ENCODE measurements at regions not wholly inside any gene's neighbourhood (a gene's known extent, or its start where the extent isn't known, plus 50 kb on each side); places are given as distances from the start of the nearest gene placed in this dataset.

DNA sequence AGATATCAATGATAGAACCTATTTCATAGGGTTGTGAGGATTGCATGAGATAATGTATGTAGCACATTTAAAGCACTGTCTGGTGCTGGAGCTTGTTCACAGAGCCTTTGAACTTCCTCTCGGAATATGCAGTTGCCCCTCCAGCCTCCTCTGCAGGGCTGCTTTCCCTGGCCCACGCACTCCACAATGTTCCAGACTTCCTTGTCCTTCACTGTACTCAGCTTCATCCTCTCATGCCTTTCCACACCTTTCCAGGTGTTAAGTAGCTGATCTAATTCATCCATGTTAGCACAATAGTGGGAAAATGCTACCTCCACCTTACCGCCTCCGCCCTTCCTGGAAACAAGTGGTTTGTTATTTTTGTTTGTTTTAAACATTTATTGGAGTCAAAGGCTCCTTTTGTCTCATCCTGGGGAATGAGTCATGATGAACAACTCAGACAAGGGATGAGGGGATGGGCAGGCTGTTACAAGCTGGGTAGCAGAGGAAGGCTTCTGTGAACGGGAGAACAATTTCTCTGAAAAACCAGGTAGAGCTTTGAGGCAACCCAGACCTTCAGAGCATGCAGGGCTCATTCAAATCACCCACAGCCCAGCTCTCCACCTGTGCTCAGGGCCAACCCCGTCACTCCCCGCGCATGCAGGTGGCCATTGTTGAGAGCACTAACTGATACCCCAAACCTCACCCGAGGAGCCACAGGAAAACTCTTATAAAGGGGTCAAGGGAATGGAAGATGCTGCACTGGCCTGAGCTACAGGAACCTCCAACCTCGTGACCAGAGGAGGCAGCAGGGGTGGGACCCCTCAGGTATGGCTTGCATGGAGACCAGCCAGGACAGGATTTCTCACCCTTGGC lies 84.9 kb upstream of the TBL1X start:
- DNase-seq (ENCODE audit: insufficient read length, low spot score, missing footprints) = no peak
- H3K9me3 ChIP-seq (ENCODE audit: low read depth, low read length) = no peaks in the 10 kb centered on the region

DNA sequence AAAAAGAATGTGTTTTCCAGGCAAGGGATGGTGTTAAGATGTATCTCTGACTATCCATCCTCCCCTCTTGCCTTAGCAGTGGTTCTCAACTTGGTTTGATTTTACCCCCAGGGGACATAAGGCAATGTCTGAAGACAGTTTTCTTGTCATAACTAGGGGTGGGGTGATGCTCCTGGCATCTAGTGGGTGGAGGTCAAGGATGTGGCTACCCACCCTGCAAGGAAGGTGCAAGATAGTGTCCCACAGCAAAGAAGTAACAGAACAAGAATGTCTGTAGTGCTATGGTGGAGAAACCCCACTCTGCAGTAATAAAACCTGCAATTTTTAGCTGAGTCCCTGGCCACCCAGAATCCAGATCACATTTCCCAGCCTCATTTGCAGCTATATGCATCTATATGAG lies 81.2 kb upstream of the TBL1X start:
- H2AFZ ChIP-seq (ENCODE audit: low read length) = no peak overlapping the region
- H3K79me2 ChIP-seq (ENCODE audit: insufficient read depth, low read length) = no peaks in the 10 kb centered on the region
- H3K27ac ChIP-seq (ENCODE audit: low read depth, low read length) = no peak overlapping the region
- H3K4me3 ChIP-seq (ENCODE audit: insufficient read depth, low read length) = no peak overlapping the region
- no peaks in the 10 kb centered on the region for H4K20me1 ChIP-seq (ENCODE audit: insufficient read depth, low read length)
- no peak for DNase-seq (ENCODE audit: insufficient read length, low spot score, missing footprints)
- H3K9me3 ChIP-seq (ENCODE audit: low read depth, low read length) = no peaks in the 10 kb centered on the region
- peaks cover 5% of the 10 kb centered on the region for H3K4me1 ChIP-seq (ENCODE audit: insufficient read depth, low read length)
- TF ChIP-seq, protein P1, sequence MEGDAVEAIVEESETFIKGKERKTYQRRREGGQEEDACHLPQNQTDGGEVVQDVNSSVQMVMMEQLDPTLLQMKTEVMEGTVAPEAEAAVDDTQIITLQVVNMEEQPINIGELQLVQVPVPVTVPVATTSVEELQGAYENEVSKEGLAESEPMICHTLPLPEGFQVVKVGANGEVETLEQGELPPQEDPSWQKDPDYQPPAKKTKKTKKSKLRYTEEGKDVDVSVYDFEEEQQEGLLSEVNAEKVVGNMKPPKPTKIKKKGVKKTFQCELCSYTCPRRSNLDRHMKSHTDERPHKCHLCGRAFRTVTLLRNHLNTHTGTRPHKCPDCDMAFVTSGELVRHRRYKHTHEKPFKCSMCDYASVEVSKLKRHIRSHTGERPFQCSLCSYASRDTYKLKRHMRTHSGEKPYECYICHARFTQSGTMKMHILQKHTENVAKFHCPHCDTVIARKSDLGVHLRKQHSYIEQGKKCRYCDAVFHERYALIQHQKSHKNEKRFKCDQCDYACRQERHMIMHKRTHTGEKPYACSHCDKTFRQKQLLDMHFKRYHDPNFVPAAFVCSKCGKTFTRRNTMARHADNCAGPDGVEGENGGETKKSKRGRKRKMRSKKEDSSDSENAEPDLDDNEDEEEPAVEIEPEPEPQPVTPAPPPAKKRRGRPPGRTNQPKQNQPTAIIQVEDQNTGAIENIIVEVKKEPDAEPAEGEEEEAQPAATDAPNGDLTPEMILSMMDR (IDR thresholded peaks at IDR 0.05; ENCODE audit: extremely low read depth, low read depth, low read length) = no peak
- no peak overlapping the region for H3K4me2 ChIP-seq (ENCODE audit: insufficient read depth, low read length)
- H3K27me3 ChIP-seq (ENCODE audit: insufficient read depth, low read length) = no peaks in the 10 kb centered on the region
- no peaks in the 10 kb centered on the region for H3K36me3 ChIP-seq (ENCODE audit: insufficient read depth, low read length)

More for the DNA sequence above, 84.9 kb upstream of the TBL1X start:
- H3K36me3 ChIP-seq (ENCODE audit: insufficient read depth, low read length) = no peaks in the 10 kb centered on the region
- no peaks in the 10 kb centered on the region for H3K79me2 ChIP-seq (ENCODE audit: insufficient read depth, low read length)
- H3K4me2 ChIP-seq (ENCODE audit: insufficient read depth, low read length) = no peak overlapping the region
- no peaks in the 10 kb centered on the region for H3K27me3 ChIP-seq (ENCODE audit: insufficient read depth, low read length)
- peaks cover 5% of the 10 kb centered on the region for H3K4me1 ChIP-seq (ENCODE audit: insufficient read depth, low read length)
- H3K4me3 ChIP-seq (ENCODE audit: insufficient read depth, low read length) = no peak overlapping the region
- H3K27ac ChIP-seq (ENCODE audit: low read depth, low read length) = no peak overlapping the region
- TF ChIP-seq, protein P1 (IDR thresholded peaks at IDR 0.05; ENCODE audit: extremely low read depth, low read depth, low read length) = no peak
- H4K20me1 ChIP-seq (ENCODE audit: insufficient read depth, low read length) = no peaks in the 10 kb centered on the region
- H2AFZ ChIP-seq (ENCODE audit: low read length) = no peak overlapping the region

DNA sequence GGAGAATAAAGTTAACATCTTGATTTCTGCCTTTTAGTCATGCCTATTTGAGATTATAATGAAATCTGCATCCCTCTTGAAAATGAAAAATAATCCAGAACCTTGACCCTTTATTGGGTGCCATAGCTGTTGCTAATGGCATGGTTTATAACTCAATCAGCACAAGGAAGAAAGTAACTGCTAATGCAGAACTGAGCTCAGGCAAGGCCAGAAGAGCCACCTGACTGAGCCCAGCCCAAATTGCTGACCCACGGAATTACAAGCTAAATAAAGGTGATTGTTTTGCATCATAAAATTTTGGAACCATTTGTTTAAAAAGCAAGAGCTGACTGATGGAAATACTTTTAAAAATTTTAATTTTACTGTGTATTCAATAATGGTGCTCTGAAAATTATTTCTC lies 76.4 kb upstream of the TBL1X start:
- Histone ChIP-seq H3K79me2 (ENCODE audit: insufficient read depth, low read length) (no peaks in the 10 kb centered on the region), H3K4me3 (ENCODE audit: insufficient read depth, low read length) (no peak overlapping the region), H3K9me3 (ENCODE audit: low read depth, low read length) (no peaks in the 10 kb centered on the region), H3K27ac (ENCODE audit: low read depth, low read length) (no peak overlapping the region), H3K36me3 (ENCODE audit: insufficient read depth, low read length) (no peaks in the 10 kb centered on the region), H3K4me2 (ENCODE audit: insufficient read depth, low read length) (no peak overlapping the region), H4K20me1 (ENCODE audit: insufficient read depth, low read length) (no peaks in the 10 kb centered on the region), H2AFZ (ENCODE audit: low read length) (no peak overlapping the region), H3K27me3 (ENCODE audit: insufficient read depth, low read length) (no peaks in the 10 kb centered on the region), H3K4me1 (ENCODE audit: insufficient read depth, low read length) (peaks cover 2% of the 10 kb centered on the region)
- TF ChIP-seq, protein P1 (IDR thresholded peaks at IDR 0.05; ENCODE audit: extremely low read depth, low read depth, low read length) = no peak
- DNase-seq (ENCODE audit: insufficient read length, low spot score, missing footprints) = no peak

DNA sequence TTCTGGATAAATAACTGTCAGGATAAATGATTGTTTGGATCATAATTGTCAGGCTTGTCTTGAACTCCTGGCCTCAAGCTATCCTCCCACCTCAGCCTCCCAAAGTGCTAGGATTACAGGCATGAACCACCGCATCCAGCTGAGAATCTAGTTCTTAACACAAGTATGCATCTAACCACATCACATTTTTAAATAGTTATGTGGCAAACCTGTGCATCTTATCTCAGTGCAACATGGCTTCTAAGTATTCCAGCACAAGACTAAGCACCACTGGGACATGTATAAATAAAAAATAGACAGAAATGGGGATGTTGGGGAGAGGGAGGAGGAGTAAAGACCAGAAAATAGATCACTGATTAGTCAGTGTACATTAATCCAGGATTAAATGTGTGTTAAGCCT lies 74.7 kb upstream of the TBL1X start:
- no peak overlapping the region for H3K27ac ChIP-seq (ENCODE audit: low read depth, low read length)
- H4K20me1 ChIP-seq (ENCODE audit: insufficient read depth, low read length) = no peaks in the 10 kb centered on the region
- H3K79me2 ChIP-seq (ENCODE audit: insufficient read depth, low read length) = no peaks in the 10 kb centered on the region
- no peaks in the 10 kb centered on the region for H3K9me3 ChIP-seq (ENCODE audit: low read depth, low read length)
- TF ChIP-seq, protein P1 (IDR thresholded peaks at IDR 0.05; ENCODE audit: extremely low read depth, low read depth, low read length) = no peak
- H2AFZ ChIP-seq (ENCODE audit: low read length) = no peak overlapping the region
- no peak for DNase-seq (ENCODE audit: insufficient read length, low spot score, missing footprints)
- no peak overlapping the region for H3K4me2 ChIP-seq (ENCODE audit: insufficient read depth, low read length)
- H3K4me1 ChIP-seq (ENCODE audit: insufficient read depth, low read length) = peaks cover 2% of the 10 kb centered on the region
- no peaks in the 10 kb centered on the region for H3K36me3 ChIP-seq (ENCODE audit: insufficient read depth, low read length)
- H3K27me3 ChIP-seq (ENCODE audit: insufficient read depth, low read length) = no peaks in the 10 kb centered on the region
- no peak overlapping the region for H3K4me3 ChIP-seq (ENCODE audit: insufficient read depth, low read length)
